HepG2 (cell line): ENCODE measurements at regions not wholly inside any gene's neighbourhood (a gene's known extent, or its start where the extent isn't known, plus 50 kb on each side); places are given as distances from the start of the nearest gene placed in this dataset.

Source experiments
- CEBPG ChIP-seq: IDR thresholded peaks from 2 replicates; pipeline ENCODE4 v1.6.1; 2016
- FOXA3 ChIP-seq: IDR thresholded peaks from 2 replicates; pipeline ENCODE4 v1.6.1; 2016; ENCODE audit warnings: missing genetic modification reagents, missing compliant biosample characterization
- HOXA7 ChIP-seq: sonication (generic); formaldehyde crosslinking; IDR thresholded peaks from 2 replicates; pipeline ENCODE4 v1.8.1; 2022; ENCODE audit warnings: mild to moderate bottlenecking, missing genetic modification reagents, moderate library complexity
- NPAS2 ChIP-seq: sonication (generic); formaldehyde crosslinking; IDR thresholded peaks from 2 replicates; pipeline ENCODE4 v1.8.0; 2022; ENCODE audit warnings: mild to moderate bottlenecking, missing genetic modification reagents, borderline replicate concordance
- PRPF4 ChIP-seq: fragments of 200-400 bp; formaldehyde crosslinking; IDR thresholded peaks from 2 replicates; pipeline ENCODE4 v1.6.1; 2016; ENCODE audit warnings: low read length, low read depth; ENCODE audit not compliant: poor library complexity, severe bottlenecking
- SRSF1 ChIP-seq: fragments of 200-400 bp; formaldehyde crosslinking; optimal IDR thresholded peaks from 2 replicates; pipeline ENCODE3; 2017; ENCODE audit warnings: mild to moderate bottlenecking, low read depth, low read length, moderate library complexity
- U2AF1 ChIP-seq: fragments of 200-400 bp; formaldehyde crosslinking; optimal IDR thresholded peaks from 2 replicates; pipeline ENCODE3; 2017; ENCODE audit warnings: mild to moderate bottlenecking, low read depth, low read length
- ZNF484 ChIP-seq: sonication (generic); formaldehyde crosslinking; IDR thresholded peaks from 2 replicates; pipeline ENCODE4 v1.5.1; 2020; ENCODE audit warnings: mild to moderate bottlenecking, low read depth, missing genetic modification reagents, borderline replicate concordance
- ZNF570 ChIP-seq: sonication (generic); formaldehyde crosslinking; IDR thresholded peaks from 2 replicates; pipeline ENCODE4 v1.4.0; 2020; ENCODE audit warnings: mild to moderate bottlenecking, missing genetic modification reagents, borderline replicate concordance
- ZNF709 ChIP-seq: sonication (generic); formaldehyde crosslinking; IDR thresholded peaks from 2 replicates; pipeline ENCODE4 v1.5.0; 2020; ENCODE audit warnings: mild to moderate bottlenecking, missing genetic modification reagents
- ZNF782 ChIP-seq: sonication (generic); formaldehyde crosslinking; IDR thresholded peaks from 2 replicates; pipeline ENCODE4 v1.4.0; 2020; ENCODE audit warnings: missing genetic modification reagents, mild to moderate bottlenecking, borderline replicate concordance
- ZNF83 ChIP-seq: sonication (generic); formaldehyde crosslinking; IDR thresholded peaks from 2 replicates; pipeline ENCODE4 v1.4.0; 2020; ENCODE audit warnings: missing genetic modification reagents, mild to moderate bottlenecking, borderline replicate concordance
- ZNF850 ChIP-seq: sonication (generic); formaldehyde crosslinking; conservative IDR thresholded peaks from 2 replicates; pipeline ENCODE4 v1.9.0; 2021; ENCODE audit warnings: mild to moderate bottlenecking, missing genetic modification reagents
- ZSCAN22 ChIP-seq: sonication (generic); formaldehyde crosslinking; IDR thresholded peaks from 2 replicates; pipeline ENCODE4 v1.4.0; 2020; ENCODE audit warnings: mild to moderate bottlenecking, missing genetic modification reagents
- TF ChIP-seq, protein P1 (sequence below): sonication (generic); formaldehyde crosslinking; IDR thresholded peaks from 2 replicates; pipeline ENCODE4 v1.4.0; 2020; ENCODE audit warnings: missing genetic modification reagents
- TF ChIP-seq, protein P2 (sequence below): sonication (generic); formaldehyde crosslinking; IDR thresholded peaks from 2 replicates; pipeline ENCODE4 v1.4.0; 2020; ENCODE audit warnings: mild to moderate bottlenecking, missing genetic modification reagents
- TF ChIP-seq, protein P3 (sequence below): sonication (generic); formaldehyde crosslinking; IDR thresholded peaks from 2 replicates; pipeline ENCODE4 v1.4.0; 2020; ENCODE audit warnings: missing genetic modification reagents, borderline replicate concordance
- TF ChIP-seq, protein P4 (sequence below): sonication (generic); formaldehyde crosslinking; IDR thresholded peaks from 2 replicates; pipeline ENCODE4 v1.8.0; 2022; ENCODE audit warnings: mild to moderate bottlenecking, missing genetic modification reagents; ENCODE audit not compliant: insufficient replicate concordance
- TF ChIP-seq, protein P5 (sequence below): IDR thresholded peaks from 2 replicates; pipeline ENCODE4 v1.6.1; 2016; ENCODE audit warnings: low read depth, borderline replicate concordance

DNA sequence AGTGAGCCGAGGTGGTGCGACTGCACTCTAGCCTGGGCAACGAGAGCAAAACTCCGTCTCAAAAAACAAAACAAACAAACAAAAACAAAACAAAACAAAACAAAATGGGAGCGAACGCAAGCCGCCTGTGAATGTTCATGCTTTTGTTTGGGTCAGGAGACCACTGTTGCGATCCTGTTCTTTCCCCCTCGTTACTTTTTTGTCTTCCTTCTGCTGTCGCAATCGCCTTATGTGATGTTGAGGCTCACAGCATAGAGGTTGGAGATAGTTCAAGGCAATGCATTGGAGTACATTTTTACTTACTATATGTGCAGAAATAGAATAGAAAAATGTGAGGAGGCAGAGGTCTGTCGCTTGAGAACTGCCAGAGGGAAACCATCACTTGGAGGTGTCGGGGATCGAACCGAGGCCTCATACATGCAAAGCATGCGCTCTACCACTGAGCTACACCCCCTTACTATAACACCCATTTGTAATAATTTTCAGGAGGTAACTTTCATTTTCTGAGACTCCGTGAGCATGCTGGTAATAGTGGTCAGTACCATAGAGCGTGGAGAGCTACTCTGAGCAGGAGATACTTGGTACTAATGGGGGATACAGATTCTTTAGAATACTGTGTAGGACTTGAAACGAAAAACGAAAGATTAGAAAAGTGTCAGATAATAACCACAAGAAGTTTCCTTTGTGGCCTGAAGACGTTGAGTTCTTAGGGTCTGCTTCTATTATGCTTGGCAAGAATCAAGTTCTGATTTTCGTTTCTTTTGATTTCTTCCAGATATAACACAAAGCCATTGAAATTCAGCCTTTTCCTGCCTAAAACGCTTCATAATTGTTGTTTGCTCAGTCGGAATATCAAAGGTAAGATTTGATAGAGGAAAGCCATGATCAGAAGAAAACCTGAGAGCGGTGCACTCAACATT, 121.1 kb downstream of the TRIM27 start (continued):
- TF ChIP-seq, protein P1, sequence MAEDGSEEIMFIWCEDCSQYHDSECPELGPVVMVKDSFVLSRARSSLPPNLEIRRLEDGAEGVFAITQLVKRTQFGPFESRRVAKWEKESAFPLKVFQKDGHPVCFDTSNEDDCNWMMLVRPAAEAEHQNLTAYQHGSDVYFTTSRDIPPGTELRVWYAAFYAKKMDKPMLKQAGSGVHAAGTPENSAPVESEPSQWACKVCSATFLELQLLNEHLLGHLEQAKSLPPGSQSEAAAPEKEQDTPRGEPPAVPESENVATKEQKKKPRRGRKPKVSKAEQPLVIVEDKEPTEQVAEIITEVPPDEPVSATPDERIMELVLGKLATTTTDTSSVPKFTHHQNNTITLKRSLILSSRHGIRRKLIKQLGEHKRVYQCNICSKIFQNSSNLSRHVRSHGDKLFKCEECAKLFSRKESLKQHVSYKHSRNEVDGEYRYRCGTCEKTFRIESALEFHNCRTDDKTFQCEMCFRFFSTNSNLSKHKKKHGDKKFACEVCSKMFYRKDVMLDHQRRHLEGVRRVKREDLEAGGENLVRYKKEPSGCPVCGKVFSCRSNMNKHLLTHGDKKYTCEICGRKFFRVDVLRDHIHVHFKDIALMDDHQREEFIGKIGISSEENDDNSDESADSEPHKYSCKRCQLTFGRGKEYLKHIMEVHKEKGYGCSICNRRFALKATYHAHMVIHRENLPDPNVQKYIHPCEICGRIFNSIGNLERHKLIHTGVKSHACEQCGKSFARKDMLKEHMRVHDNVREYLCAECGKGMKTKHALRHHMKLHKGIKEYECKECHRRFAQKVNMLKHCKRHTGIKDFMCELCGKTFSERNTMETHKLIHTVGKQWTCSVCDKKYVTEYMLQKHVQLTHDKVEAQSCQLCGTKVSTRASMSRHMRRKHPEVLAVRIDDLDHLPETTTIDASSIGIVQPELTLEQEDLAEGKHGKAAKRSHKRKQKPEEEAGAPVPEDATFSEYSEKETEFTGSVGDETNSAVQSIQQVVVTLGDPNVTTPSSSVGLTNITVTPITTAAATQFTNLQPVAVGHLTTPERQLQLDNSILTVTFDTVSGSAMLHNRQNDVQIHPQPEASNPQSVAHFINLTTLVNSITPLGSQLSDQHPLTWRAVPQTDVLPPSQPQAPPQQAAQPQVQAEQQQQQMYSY, result no peak
- TF ChIP-seq ZNF850 (CRISPR knock-in tag) (no peak), FOXA3 (CRISPR knock-in tag) (no peak), U2AF1 (no peak), ZSCAN22 (CRISPR knock-in tag) (no peak), ZNF782 (CRISPR knock-in tag) (no peak), ZNF709 (no peak), NPAS2 (CRISPR knock-in tag) (no peak), HOXA7 (CRISPR knock-in tag) (no peak), ZNF83 (CRISPR knock-in tag) (no peak), SRSF1 (no peak), ZNF484 (CRISPR knock-in tag) (no peak), CEBPG (CRISPR knock-in tag) (0 out of 2 replicates have a peak, but pooled peaks have one; percentile 21), ZNF570 (CRISPR knock-in tag) (no peak), PRPF4 (no peak)
- TF ChIP-seq, protein P2, sequence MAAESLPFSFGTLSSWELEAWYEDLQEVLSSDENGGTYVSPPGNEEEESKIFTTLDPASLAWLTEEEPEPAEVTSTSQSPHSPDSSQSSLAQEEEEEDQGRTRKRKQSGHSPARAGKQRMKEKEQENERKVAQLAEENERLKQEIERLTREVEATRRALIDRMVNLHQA (CRISPR knock-in tag), result no peak
- TF ChIP-seq, protein P3, sequence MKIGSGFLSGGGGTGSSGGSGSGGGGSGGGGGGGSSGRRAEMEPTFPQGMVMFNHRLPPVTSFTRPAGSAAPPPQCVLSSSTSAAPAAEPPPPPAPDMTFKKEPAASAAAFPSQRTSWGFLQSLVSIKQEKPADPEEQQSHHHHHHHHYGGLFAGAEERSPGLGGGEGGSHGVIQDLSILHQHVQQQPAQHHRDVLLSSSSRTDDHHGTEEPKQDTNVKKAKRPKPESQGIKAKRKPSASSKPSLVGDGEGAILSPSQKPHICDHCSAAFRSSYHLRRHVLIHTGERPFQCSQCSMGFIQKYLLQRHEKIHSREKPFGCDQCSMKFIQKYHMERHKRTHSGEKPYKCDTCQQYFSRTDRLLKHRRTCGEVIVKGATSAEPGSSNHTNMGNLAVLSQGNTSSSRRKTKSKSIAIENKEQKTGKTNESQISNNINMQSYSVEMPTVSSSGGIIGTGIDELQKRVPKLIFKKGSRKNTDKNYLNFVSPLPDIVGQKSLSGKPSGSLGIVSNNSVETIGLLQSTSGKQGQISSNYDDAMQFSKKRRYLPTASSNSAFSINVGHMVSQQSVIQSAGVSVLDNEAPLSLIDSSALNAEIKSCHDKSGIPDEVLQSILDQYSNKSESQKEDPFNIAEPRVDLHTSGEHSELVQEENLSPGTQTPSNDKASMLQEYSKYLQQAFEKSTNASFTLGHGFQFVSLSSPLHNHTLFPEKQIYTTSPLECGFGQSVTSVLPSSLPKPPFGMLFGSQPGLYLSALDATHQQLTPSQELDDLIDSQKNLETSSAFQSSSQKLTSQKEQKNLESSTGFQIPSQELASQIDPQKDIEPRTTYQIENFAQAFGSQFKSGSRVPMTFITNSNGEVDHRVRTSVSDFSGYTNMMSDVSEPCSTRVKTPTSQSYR, result no peak
- TF ChIP-seq, protein P4, sequence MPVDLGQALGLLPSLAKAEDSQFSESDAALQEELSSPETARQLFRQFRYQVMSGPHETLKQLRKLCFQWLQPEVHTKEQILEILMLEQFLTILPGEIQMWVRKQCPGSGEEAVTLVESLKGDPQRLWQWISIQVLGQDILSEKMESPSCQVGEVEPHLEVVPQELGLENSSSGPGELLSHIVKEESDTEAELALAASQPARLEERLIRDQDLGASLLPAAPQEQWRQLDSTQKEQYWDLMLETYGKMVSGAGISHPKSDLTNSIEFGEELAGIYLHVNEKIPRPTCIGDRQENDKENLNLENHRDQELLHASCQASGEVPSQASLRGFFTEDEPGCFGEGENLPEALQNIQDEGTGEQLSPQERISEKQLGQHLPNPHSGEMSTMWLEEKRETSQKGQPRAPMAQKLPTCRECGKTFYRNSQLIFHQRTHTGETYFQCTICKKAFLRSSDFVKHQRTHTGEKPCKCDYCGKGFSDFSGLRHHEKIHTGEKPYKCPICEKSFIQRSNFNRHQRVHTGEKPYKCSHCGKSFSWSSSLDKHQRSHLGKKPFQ (CRISPR knock-in tag), result no peak
- TF ChIP-seq, protein P5, sequence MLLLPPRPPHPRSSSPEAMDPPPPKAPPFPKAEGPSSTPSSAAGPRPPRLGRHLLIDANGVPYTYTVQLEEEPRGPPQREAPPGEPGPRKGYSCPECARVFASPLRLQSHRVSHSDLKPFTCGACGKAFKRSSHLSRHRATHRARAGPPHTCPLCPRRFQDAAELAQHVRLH (CRISPR knock-in tag), result no peak
